GM18909 (cell line): ENCODE measurements at regions not wholly inside any gene's neighbourhood (a gene's known extent, or its start where the extent isn't known, plus 50 kb on each side); places are given as distances from the start of the nearest gene placed in this dataset.
"Not testable (repeated sequence)": the region's sequence is repeated elsewhere in the genome, so short reads cannot be mapped to it uniquely, and the experiment has no call there.

ENCODE experiments used
- ATAC-seq: cut with Tn5 transposase; IDR thresholded peaks from one replicate; pipeline ENCODE4 v1.9.1; 2021; ENCODE audit warnings: mild to moderate bottlenecking; ENCODE audit not compliant: unreplicated experiment, poor library complexity

DNA sequence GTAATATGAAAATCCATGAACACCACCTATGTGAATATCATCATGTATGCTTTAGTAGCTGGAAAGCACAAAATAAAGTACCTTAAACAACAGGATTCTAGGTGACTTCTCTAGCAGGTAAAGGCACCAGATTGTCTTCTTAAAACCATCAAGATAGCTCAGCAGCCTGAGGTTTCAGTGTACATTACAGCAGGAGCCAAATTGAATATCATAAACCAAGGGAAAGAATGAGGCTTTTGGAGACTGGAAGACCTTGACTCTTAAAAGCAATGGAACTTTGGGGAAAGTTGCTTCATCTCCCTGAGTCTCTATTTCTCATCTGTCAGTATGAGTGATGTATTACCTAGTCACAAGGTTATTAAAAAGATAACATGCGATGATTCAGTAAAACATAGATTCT, 429.7 kb upstream of the SPHKAP start:
- no peak for ATAC-seq

DNA sequence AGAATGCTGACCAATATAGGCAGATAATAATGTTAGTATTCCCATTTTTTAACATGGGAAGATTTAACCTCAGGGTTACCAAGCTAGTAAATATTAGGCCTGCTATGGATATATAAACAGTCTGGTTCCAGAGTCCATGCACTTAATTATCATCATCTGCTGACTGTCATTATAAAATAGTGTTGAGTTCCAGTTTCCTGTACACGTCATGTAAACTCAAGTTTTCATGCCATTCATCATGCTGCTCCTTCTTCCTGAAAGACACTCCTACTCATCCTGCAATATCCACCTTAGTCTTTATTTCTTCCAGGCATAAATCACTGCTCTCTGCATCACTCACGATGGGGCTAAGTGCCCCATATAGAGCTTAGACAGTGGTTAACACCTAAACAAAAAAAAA, 420.8 kb upstream of the SPHKAP start:
- ATAC-seq = no peak

DNA sequence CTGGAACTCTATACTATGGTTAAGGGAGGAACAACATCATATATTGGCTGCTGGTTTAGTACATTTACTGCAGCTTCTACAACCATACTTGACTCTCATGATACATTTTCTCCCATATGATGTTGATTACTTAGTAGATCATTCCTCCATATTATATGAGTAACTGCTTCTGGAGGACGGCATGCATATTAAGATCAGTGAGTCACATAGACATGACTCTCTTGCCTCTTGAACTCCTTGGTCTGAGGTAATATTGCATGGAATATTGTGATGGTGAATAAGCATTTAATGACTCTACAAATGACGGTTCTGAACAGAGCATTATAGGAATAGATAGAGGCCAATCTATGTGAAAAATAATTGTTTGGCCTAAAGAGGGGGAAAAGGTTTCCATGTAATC, 418.8 kb upstream of the SPHKAP start:
- ATAC-seq = no peak

GRCh38 chr2:228599781-228600180, 418.3 kb upstream of the SPHKAP start:
- ATAC-seq = no peak

GRCh38 chr2:228599297-228599696, 417.8 kb upstream of the SPHKAP start:
- ATAC-seq = no peak

GRCh38 chr2:228597032-228597431, 415.5 kb upstream of the SPHKAP start:
- no peak for ATAC-seq

DNA sequence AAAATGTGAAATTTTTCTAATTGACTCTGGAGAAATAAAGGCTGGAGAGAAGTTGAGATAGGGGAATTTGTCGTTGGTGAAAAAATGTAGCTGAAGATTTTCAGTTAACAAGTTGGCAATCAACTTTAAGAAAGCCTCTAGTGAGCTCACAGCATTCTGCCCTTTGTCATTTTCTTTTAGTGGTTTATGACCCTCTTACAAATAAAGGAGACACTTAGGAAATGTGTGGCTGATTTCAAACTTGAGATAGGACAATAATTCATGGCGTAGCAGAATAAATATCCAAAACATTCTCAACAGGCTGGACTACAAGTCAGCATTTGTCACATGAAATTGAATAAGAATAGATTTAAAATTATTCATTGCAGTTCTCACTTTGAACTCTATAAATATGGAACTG, 412.5 kb upstream of the SPHKAP start:
- ATAC-seq = no peak

DNA sequence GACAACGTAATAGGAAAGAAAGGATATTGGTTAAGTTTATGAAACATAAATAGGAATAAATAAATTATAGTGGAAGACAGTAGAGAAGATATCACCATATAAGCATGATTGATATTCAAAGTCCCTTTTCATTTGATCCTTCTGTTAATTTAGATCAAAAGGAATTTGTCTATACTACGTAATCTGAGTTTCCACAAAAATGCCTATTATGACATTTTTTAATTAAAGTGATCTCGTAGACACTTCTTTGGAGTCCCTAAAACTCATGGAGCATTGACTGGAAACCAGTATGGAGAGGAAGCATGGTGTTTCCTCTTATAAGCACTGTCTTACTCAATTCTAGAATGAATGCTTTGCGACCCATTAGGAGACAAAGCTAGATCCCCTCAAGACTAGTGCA, 411.4 kb upstream of the SPHKAP start:
- ATAC-seq = no peak

DNA sequence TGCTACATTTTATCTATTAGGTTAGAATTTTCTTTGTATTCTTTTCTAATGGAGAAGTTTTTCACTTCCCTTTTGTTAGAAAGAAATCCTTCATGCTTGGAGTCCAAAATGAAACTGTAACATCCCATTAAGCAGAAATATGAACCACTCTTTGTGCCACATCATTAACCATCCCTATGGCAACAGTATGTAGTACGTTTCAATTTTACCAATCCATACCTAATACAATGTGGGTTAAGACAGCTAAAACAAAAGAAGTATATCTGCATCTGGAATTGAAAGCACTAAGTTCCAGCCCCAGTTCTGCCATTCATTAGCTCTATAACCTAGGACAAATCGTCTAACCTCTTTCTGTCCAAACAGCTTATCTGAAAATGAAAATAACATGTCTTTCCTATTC, 409.2 kb upstream of the SPHKAP start:
- peak; percentile 88 for ATAC-seq

GRCh38 chr2:228589115-228589514, 407.6 kb upstream of the SPHKAP start:
- no peak for ATAC-seq

- ATAC-seq = no peak
These were observed 400.2 kb upstream of the SPHKAP start for GRCh38 chr2:228581731-228582130.

DNA sequence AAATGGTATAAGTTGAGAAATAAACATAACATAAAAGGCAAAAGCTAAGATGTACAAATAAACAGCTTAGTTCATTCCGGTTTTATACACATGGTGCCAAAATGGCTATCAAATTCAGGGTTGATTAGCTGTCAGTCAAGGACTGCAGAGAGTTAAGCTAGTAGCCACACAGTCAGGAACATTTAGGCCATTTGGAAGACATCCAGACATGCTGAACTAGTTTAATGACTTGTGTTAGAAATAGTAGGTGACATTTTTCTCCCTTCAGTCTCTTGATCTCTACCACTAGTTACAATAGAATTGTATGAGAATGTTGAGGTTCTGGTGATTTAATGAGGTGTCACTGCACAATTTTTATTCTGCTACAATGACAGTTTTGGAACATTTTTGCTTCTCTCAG, 394.4 kb upstream of the SPHKAP start:
- ATAC-seq = no peak

DNA sequence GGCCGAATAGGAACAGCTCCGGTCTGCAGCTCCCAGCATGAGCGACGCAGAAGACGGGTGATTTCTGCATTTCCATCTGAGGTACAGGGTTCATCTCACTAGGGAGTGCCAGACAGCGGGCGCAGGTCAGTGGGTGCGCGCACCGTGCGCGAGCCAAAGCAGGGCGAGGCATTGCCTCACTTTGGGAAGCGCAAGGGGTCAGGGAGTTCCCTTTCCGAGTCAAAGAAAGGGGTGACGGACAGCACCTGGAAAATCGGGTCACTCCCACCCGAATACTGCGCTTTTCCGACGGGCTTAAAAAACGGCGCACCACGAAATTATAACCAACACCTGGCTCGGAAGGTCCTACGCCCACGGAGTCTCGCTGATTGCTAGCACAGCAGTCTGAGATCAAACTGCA, 386.8 kb upstream of the SPHKAP start:
- ATAC-seq = not testable (repeated sequence)

DNA sequence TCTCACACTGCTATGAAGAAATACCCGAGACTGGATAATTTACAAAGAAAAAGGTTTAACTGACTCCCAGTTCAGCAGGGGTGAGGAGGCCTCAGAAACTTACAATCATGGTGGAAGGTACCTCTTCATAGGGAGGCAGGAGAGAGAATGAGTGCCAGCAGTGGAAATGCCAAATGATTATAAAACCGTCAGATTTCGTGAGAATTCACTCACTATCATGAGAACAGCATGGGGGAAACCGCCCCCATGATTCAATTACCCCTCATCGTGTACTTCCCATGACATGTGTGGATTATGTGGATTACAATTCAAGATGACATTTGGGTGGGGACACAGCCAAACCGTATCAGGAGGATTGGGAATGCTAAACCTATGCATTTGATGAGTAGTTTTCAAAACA, 380.3 kb upstream of the SPHKAP start:
- ATAC-seq = no peak

DNA sequence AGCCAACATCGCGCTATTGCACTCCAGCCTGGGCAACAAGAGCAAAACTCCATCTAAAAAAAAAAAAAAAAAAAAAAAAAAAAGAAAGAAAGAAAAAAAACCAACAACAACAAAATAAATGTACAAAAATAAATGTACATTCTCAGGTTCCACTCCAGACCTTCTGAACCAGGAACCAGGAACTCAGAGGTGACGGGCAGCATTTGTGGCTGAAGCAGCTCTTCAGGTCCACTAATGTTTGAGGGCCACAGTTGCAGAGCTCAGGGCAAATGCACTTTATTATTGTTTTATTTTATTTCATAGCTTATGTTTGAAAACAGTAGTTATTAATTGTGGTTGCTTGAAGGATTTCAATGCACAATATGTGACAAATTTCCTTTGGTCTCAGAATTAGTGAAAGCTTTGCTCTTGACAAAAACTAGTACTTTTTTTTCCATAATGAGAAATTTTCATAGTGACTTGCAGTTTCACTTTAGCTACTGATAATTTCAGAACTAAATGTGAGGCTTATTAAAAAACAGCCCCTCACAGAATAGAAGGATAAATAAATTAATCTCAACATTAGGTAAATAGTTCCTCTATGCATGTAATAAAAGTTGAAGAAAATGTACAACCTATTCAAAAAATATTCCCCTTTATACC, 378.4 kb upstream of the SPHKAP start:
- no peak for ATAC-seq

- ATAC-seq = no peak
These were observed 375.2 kb upstream of the SPHKAP start for GRCh38 chr2:228556717-228557116.

GRCh38 chr2:228549441-228550007, 368.0 kb upstream of the SPHKAP start:
- ATAC-seq = no peak

DNA sequence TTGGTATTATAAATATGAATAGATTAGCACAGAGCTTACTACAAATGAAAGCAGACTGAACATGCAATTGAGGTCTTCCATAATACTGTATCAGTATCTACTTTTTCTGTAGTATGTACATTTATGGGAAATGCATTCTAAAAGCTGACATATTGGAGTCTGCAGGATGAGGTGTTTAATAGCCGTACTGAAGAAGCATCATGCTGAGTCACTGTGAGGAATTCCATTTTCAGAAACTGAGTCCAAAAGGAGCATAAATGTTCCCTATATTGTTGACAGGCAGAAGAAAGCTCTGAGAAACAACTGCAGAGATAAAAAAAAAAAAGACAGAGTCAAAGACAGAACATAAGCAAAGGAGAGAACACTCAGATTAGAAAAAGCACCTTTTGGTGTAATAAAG, 366.7 kb upstream of the SPHKAP start:
- ATAC-seq = no peak

DNA sequence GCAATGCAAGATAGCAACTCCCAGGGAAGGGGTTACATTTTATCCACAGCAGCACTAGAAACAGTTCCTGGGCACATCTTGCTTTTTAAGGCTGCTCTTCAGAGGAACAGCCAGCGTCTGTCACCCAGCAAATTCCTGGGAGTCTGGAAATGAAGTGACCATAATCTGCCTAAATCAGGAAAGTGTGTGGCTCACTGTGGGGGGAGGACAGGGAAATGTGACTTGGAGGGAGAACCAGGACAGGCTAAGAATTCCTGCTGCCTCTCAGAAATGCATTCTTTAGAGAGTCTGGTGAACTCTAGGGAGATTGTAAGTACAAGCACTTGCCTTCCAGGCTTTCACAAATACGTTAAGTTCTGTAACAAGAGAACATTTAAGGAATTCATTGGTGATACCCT, 364.3 kb upstream of the SPHKAP start:
- ATAC-seq = no peak

DNA sequence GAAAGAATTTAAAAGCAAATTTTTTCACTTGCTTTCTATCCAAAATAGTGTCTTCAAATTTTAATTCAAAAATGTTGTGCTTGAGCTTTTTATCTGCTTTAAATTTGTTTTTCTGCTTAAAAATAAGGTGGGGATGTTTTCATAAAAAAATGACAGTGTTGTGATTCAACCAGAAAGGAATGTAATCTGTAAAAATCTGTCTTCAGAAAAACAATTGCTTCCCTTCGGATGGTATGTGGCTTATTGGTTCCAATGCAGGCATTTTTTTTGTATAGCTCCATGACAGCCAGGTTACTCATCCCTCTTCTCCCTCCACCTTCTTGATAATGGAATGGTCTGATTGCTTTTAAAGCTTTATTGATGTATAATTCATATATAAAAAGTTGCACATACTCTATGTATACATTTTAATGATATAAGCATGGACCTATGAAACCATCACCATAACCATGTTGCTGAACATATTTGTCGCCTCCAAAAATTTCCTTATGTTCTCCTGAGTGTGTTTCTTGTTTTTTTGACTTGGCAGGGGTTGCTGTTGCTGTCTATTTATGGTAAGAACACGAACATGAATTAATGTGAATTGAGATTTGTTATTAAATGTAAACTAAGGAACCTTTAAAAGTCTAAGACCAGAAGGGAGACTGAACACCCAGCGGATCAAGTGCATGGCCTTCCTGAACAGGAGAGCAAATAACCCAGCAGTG, 363.7 kb upstream of the SPHKAP start:
- ATAC-seq = no peak

- ATAC-seq = no peak
These were observed 361.6 kb upstream of the SPHKAP start for GRCh38 chr2:228543117-228543516.

DNA sequence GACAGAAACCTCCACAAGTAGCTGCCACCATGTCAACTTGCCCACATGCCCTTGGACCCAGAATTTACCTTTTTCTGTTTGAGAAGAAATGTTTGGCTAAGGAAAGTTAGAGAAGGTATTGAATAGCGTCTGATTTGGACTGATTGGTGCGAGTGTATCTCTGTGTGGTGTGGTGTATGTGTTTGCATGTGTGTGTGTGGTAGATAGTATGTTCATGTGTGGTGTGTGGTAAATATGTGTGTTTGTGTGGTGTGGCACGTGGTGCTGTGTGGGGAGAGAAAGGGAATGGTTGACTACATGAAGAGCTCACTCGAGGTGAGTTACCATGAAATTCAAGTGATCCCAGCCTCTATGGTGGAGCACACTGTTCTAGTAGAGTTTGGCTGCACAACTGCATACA, 360.8 kb upstream of the SPHKAP start:
- ATAC-seq = no peak
